SJCRH30 (cell line): ENCODE measurements at regions not wholly inside any gene's neighbourhood (a gene's known extent, or its start where the extent isn't known, plus 50 kb on each side); places are given as distances from the start of the nearest gene placed in this dataset.

Experiments
- DNase-seq, 2 experiments: peaks; one replicate each; pipeline ENCODE4 v3.0.0-alpha.2; 2015 to 2020
- H3K27ac ChIP-seq: fragments of 250-450 bp; sonication (Bioruptor Pico); 2 replicates; pipeline ENCODE4 v1.5.1; 2020; ENCODE audit warnings: mild to moderate bottlenecking, moderate library complexity
- H3K27me3 ChIP-seq: fragments of 250-450 bp; sonication (Bioruptor Pico); 2 replicates; pipeline ENCODE4 v1.5.1; 2020; ENCODE audit warnings: mild to moderate bottlenecking, moderate library complexity
- H3K36me3 ChIP-seq: fragments of 250-450 bp; sonication (Bioruptor Pico); 2 replicates; pipeline ENCODE4 v1.5.1; 2020; ENCODE audit warnings: mild to moderate bottlenecking, moderate library complexity
- H3K4me1 ChIP-seq: fragments of 250-450 bp; sonication (Bioruptor Pico); 2 replicates; pipeline ENCODE4 v1.5.1; 2020; ENCODE audit warnings: mild to moderate bottlenecking, moderate library complexity
- H3K4me3 ChIP-seq: fragments of 250-450 bp; sonication (Bioruptor Pico); 2 replicates; pipeline ENCODE4 v1.5.1; 2020; ENCODE audit warnings: mild to moderate bottlenecking, moderate library complexity
- H3K9me3 ChIP-seq: fragments of 250-450 bp; sonication (Bioruptor Pico); replicated peaks from 2 replicates; pipeline ENCODE4 v1.5.1; 2020; ENCODE audit warnings: mild to moderate bottlenecking, moderate library complexity

DNA sequence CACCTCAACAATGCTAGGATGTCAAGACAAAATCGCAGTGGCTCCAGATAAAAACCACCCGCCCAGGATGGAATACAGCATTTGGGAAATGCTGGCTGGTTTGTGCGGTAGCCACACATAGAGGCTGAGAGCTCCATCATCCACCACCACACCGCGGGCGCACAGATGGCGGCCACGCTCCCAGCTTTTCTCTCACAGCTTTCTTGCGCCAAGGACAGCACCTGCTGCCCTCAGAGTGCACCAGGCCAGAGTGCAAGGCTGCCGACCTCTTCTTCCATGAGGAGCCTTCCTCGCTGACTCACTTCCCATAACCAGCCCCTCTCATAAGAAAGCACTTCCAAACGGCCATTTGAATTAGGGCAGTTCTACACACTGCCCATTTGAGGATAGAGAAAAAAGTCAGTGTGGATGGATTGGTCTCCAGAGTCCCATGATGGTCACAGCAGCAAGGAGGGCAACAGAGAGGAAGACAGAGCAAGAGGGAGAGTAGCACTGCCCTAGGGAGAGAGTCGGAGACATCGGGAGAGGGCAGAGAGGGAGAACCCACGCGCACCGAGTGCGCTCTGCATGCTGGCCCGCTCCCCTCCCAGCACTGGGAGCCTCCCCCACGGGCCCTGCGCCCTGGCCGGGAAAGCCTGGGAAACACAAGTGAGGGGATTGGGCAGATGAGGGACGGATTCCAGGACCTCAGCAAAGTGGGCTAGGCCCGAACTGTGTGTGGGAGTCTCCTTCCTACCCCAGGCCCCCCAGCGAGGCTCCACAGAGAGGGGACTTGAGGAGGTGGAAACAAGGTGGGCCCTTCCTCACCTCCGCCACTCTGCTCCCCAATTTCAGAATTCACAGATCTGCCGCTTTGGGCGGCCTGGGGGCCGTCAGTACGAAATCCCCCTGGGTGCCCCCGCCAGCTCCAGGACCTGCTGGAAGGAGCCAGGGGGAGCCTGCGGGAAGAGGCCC is 156.9 kb downstream of the USP12 start:
- no peaks in the 10 kb centered on the region for H3K4me1 ChIP-seq
- no peaks in the 10 kb centered on the region for H3K36me3 ChIP-seq
- no peak overlapping the region for H3K4me3 ChIP-seq
- no peak overlapping the region for H3K27ac ChIP-seq
- no peaks in the 10 kb centered on the region for H3K27me3 ChIP-seq
- no peak for DNase-seq
- no peaks in the 10 kb centered on the region for H3K9me3 ChIP-seq

DNA sequence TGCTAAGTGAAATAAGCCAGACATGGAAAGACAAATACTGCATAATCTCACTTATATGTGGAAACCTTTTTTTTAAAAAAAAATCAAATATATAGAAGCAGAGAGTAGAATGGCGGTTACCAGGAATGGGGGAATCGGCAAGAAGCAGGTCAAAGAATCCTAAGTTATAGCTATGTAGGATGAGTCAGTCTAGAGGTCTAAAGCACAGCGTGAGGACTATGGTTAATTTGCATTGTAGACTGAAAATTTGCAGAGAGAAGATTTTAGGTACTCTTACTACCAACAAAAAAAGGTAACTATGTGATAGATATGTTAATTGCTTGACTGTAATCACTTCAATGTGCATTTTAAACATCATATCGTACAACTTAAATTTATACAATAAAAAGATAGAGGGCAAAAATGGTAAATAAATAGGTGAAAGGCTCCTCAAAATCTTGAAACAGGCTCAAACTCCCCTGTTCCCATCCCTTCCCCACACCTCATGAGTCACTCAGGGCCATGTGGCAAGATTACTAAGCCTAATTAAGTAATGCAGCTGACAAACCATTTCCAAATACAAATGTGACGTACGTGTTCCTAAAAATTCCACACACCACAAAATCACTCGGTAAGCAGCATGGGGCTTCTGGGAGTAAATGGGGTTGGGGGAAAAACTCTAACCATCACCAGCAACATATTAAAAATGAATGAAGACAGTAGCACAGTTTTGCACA is 159.0 kb downstream of the USP12 start:
- Histone ChIP-seq H3K9me3 (no peaks in the 10 kb centered on the region), H3K27me3 (no peaks in the 10 kb centered on the region), H3K4me3 (no peak overlapping the region), H3K27ac (no peak overlapping the region), H3K36me3 (no peaks in the 10 kb centered on the region), H3K4me1 (no peaks in the 10 kb centered on the region)
- DNase-seq: peak in 1 of 2 experiments; percentile 39

DNA sequence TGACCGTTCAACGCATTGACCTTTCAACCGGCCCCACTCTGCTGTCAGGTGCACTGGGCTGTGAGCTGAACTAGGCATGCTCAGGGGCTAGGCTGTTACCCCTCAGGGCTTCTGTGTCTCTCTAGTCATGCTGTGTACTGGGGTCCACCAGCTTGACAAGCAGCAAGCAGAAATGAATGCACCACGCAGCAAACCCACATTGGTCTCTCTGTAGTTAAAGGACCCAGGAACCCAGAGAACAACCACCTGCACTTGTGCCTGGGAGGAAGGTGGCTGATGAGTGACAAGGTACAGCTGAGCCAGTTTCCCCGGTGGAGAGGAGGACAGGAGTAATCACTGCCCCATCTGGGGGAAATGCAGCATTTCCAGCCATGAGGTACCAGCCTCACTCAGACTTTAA is 159.9 kb downstream of the USP12 start:
- DNase-seq: no peak

DNA sequence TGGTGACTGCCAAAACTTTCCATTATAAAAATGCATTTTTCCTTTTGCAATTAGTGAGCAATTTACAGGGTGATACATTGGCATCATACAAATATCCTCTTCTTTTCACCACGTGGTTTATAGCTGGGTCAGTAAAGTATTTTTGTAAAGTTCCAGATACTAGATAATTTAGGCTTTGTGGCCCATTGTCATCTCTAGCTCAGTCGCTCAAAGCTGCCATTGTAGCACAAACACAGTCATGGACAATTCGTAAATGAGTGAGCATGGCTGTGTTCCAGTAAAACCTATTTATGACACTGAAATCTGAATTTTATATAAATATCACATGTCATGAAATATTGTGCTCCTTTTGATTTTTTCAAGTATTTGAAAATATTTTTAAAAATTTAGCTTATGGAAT is 162.9 kb downstream of the USP12 start:
- Histone ChIP-seq H3K9me3 (no peaks in the 10 kb centered on the region), H3K36me3 (no peaks in the 10 kb centered on the region), H3K4me1 (peaks cover 16% of the 10 kb centered on the region), H3K27ac (no peak overlapping the region), H3K27me3 (no peaks in the 10 kb centered on the region), H3K4me3 (no peak overlapping the region)
- no peak for DNase-seq

More for the DNA sequence above, 159.9 kb downstream of the USP12 start:
- H3K9me3 ChIP-seq: no peaks in the 10 kb centered on the region
- H3K4me3 ChIP-seq: no peak overlapping the region
- H3K27ac ChIP-seq: no peak overlapping the region
- peaks cover 6% of the 10 kb centered on the region; the same call in 1 of the 2 replicates for H3K4me1 ChIP-seq
- no peaks in the 10 kb centered on the region for H3K36me3 ChIP-seq
- H3K27me3 ChIP-seq: no peaks in the 10 kb centered on the region

DNA sequence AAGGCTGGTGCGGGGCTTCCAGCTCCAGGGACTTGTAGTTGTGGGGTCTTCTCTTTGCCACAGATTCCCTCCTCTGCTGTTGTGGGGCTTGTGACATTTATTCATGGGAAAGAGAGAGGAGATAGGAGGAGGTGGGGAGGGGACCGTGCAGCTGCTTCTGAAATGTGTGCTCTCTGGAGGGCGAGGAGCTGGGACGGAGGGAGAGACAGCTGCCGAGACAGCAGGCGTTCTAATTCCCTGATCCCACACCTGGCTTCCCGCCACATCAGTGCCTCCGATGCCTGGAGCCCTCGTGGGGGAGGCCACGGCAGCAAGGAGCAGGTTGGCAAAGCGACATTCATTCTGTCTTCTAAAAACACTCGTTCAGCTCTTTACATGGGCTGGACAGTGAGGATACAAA is 164.4 kb downstream of the USP12 start:
- H3K27me3 ChIP-seq: no peaks in the 10 kb centered on the region
- peak overlapping the region; percentile 46 for H3K4me3 ChIP-seq
- H3K9me3 ChIP-seq: no peaks in the 10 kb centered on the region
- H3K36me3 ChIP-seq: no peaks in the 10 kb centered on the region
- no peak overlapping the region for H3K27ac ChIP-seq
- DNase-seq: peak; percentile 76 to 86
- H3K4me1 ChIP-seq: peaks cover 16% of the 10 kb centered on the region

DNA sequence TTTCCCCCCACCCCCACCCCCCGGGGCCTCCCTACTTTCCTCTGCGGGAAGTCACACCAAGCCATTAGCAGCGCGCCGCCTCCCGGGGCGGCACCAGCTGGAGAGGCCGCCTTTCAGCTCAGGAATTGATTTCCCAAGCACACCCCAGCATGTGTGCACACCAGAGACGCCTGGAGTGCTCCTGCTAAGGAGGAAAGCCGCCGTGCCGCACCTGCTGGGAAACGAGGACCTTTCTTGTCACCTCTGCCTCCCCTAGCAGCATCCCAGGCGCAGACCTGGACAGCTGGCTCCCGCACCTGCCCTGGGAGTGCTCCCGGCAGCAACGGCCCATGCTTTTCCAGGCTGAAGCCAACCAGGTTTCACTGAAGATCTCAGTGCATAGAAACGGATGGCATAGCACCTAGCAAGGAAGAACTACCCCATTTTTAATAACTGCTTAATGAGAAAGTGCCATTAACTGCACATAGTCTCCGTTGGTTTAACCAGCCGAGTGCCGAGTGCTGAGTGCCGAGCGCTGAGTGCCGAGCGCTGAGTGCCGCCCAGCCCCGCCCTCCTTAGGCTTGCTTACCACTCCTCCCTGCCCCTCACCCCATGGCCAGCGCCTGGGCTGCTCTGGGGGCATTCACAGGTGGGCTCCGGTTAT is 165.0 kb downstream of the USP12 start:
- Histone ChIP-seq H3K27ac (no peak overlapping the region), H3K4me3 (peak overlapping the region; percentile 46)

DNA sequence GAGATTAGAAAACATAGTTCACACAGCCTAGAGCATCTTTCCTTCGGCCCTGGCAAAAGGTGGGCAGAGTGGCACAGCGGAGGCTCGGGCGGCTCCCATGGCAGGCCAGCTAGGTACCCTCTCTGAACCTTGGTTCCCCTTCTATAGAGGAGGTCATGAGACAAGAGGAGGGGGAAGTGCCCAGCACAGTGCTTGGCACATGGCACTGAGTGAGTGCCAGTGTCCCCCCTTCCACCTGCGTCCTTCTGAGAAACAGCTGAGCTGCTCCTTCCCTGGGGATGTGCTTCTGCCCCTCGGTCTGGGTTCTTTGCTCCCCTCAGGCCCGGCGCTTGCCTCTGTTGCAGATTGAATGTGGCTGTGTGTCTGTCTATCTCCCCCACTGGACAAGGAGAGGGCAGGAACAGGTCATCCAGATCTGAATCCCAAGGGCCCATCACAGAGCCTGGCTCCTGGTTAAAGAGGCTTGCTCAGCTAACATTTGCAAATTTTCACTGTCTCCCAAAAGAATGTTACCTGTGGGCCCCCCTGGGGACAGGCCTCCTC is 165.6 kb downstream of the USP12 start:
- H3K9me3 ChIP-seq: no peaks in the 10 kb centered on the region
- no peaks in the 10 kb centered on the region for H3K27me3 ChIP-seq
- H3K36me3 ChIP-seq: no peaks in the 10 kb centered on the region
- H3K4me1 ChIP-seq: peaks cover 16% of the 10 kb centered on the region
- DNase-seq: peak in 1 of 2 experiments; percentile 28
- H3K4me3 ChIP-seq: no peak overlapping the region; the same call in 1 of the 2 replicates
- H3K27ac ChIP-seq: no peak overlapping the region

More for the DNA sequence above, 165.0 kb downstream of the USP12 start:
- DNase-seq: peak; percentile 34 to 57
- no peaks in the 10 kb centered on the region for H3K27me3 ChIP-seq
- H3K9me3 ChIP-seq: no peaks in the 10 kb centered on the region
- peaks cover 16% of the 10 kb centered on the region for H3K4me1 ChIP-seq
- H3K36me3 ChIP-seq: no peaks in the 10 kb centered on the region

DNA sequence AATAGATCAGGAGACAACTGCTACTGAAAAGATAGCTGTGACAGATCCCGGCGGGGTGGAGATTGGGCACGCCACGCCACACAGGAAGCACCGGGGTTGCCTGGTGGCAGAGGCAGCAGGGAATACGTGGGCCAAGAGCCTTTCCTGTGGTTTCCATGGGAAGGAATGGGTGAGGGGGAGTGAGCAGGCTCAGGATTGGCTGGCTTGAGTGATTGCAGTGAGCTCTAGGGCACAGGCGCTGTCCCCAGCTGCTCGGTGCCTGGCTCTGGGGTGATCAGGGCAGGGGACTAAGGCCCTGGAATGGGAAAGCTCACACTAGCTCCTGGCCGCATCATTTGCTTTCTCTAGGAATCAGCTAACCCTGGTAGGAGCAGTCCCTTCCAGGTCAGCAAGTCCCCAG is 166.1 kb downstream of the USP12 start:
- no peak overlapping the region for H3K27ac ChIP-seq
- H3K9me3 ChIP-seq: no peaks in the 10 kb centered on the region
- H3K27me3 ChIP-seq: no peaks in the 10 kb centered on the region
- H3K36me3 ChIP-seq: no peaks in the 10 kb centered on the region
- DNase-seq: peak; percentile 48 to 69
- peaks cover 16% of the 10 kb centered on the region for H3K4me1 ChIP-seq
- H3K4me3 ChIP-seq: no peak overlapping the region

DNA sequence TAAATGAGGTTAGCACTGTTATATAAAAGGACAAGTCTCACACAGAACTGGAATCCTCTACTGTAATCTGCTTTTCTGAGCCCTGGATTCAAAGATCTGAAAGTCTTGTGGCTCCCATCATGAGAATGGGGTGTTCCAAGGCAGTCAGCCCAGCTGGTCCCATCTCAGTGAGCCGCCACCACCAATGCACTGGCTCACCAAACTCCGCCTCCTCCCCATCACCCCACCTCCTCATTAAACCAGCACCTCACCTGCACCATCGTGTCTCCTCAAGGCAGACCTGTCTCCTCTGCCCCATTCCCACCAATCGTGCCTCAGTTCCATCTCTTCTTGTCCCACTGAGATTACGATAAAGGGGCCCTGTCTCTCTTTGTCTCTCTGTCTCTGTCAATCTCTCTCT is 166.7 kb downstream of the USP12 start:
- H3K27ac ChIP-seq: no peak overlapping the region
- no peak for DNase-seq
- H3K36me3 ChIP-seq: no peaks in the 10 kb centered on the region
- no peak overlapping the region for H3K4me3 ChIP-seq
- H3K4me1 ChIP-seq: peaks cover 16% of the 10 kb centered on the region
- H3K27me3 ChIP-seq: no peaks in the 10 kb centered on the region
- H3K9me3 ChIP-seq: no peaks in the 10 kb centered on the region

DNA sequence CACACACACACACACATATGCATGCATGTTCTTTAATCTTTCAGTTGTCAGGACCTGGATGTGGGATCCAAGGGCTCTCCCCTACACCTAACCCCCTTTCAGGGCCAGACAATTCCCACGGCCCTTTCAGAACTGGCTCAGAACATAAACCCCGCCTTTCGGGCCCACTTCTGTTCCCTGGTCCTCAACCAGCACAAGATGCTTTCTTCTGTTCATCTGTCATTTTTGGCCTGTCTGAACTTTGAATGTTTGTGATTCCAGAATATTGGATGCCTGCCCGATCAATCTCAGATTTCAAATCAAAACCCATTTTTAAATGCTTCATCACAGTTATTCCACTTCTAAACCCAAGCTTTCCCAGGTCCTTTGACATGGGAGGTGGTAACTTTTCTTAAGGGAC is 167.3 kb downstream of the USP12 start:
- no peak overlapping the region for H3K27ac ChIP-seq
- DNase-seq: no peak
- no peaks in the 10 kb centered on the region for H3K27me3 ChIP-seq
- H3K36me3 ChIP-seq: no peaks in the 10 kb centered on the region
- no peak overlapping the region for H3K4me3 ChIP-seq
- H3K4me1 ChIP-seq: peaks cover 16% of the 10 kb centered on the region
- no peaks in the 10 kb centered on the region for H3K9me3 ChIP-seq

DNA sequence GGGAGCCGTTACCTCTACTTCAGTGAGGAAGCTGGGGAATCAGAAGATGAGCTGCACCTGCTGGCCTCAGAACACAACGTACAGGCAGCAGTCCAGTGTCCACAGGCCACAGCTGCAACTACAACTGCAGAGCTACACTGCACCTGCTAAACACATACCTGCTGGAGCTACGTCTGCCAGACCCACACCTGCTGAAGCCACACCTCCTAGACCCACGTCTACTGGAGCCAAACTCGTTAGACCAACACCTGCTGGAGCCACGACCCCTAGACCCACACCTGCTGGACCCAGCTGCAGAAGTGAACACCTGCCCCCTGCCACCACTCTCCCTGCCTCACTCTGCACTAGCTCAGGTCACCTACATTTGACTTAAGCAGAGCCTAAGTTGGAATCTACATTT is 169.9 kb downstream of the USP12 start:
- no peak for DNase-seq
- no peaks in the 10 kb centered on the region for H3K27me3 ChIP-seq
- no peak overlapping the region for H3K4me3 ChIP-seq
- no peaks in the 10 kb centered on the region for H3K36me3 ChIP-seq
- peaks cover 10% of the 10 kb centered on the region for H3K4me1 ChIP-seq
- H3K27ac ChIP-seq: no peak overlapping the region
- H3K9me3 ChIP-seq: no peaks in the 10 kb centered on the region

DNA sequence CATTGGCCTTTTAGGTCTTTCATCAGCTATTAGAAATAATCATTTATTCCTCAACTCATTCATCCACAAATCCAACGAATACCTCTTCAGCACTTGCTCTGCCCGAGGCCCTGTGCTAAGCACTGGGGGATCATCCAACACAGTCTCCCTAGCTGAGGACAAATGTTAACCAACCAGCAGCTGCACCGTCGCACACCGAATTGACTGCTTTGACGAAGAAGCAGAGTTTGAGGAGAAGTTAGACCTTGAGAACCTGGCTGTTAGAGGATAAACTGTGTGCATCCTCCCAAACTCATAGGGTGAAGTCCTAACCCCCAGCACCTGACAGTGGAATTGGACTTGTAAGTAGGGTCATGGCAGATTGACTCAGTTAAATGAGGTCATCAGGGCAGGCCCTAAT is 170.9 kb downstream of the USP12 start:
- Histone ChIP-seq H3K4me3 (no peak overlapping the region), H3K36me3 (no peaks in the 10 kb centered on the region), H3K4me1 (peaks cover 4% of the 10 kb centered on the region), H3K27me3 (no peaks in the 10 kb centered on the region), H3K27ac (no peak overlapping the region), H3K9me3 (no peaks in the 10 kb centered on the region)
- DNase-seq: no peak

DNA sequence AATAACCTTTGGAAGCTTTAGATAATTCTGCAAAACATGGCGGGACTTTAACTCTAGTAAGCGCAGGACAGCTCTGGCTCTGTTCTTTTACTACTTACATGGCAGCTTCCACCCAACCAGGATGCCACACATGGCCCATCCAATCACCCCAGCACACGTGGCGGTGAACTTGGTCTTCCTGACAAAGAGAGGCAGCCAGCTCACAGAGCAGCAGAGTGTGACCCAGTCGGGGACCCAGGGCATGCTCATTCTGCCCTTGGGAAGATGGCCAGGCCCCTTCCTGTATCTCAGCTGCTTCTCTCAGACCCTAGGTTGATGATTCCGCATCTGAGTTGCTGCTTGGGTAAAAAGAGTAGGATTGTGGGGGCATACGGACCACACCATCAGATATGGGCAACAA is 172.1 kb downstream of the USP12 start:
- H3K4me1 ChIP-seq: no peaks in the 10 kb centered on the region
- H3K27me3 ChIP-seq: no peaks in the 10 kb centered on the region; the same call in 1 of the 2 replicates
- H3K27ac ChIP-seq: no peak overlapping the region
- H3K36me3 ChIP-seq: no peaks in the 10 kb centered on the region
- H3K9me3 ChIP-seq: no peaks in the 10 kb centered on the region
- no peak overlapping the region for H3K4me3 ChIP-seq
- no peak for DNase-seq

DNA sequence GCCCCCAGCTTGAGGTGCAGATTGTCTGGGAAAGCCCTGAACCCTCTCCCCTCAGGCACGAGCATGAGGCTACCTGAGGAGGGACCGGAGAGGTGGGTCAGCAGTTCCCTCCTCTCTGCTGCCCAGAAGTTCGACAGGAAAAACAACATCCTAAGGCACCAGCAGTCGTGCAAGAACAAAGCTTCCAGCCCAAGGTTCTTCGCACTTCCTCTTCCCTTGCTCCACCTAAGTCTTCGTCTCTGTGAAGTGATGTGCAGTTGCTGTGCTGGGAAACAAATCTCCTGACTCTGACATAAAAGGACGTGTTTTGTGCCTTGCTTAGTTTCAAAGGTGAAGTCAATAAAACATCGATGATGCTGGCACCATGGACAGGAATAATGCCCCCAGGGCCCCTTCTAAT is 173.3 kb downstream of the USP12 start:
- Histone ChIP-seq H3K27me3 (no peaks in the 10 kb centered on the region; the same call in 1 of the 2 replicates), H3K4me3 (no peak overlapping the region), H3K27ac (no peak overlapping the region), H3K36me3 (no peaks in the 10 kb centered on the region), H3K9me3 (no peaks in the 10 kb centered on the region), H3K4me1 (no peaks in the 10 kb centered on the region)
- DNase-seq: no peak
